ENCODE measurements at regions not wholly inside any gene's neighbourhood (a gene's known extent, or its start where the extent isn't known, plus 50 kb on each side); places are given as distances from the start of the nearest gene placed in this dataset.

DNA sequence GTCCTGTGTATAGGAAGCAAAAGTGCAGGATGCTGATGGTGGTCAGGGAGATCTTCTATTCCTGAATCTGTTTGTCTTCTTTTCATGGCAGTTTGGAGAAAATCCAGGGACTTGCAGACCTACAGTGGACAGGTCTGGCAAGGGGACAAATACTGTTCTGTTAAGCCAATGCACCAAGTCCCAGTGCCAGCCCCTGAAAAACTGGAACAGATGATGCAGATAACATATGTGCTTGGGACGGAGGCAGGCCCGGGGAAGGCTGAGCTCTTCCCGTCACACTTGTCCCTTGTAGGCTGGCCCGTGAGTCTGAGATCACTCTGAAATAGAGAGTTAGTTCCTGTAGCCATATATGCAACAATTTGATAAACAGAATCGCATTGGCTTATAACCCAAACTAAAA is 265.7 kb downstream of the MTRR start:
- H3K27me3 ChIP-seq (ENCODE audit: control insufficient read depth in 3 of 3, insufficient read depth in 3 of 3, low read length in 3 of 3), result no peaks in the 10 kb centered on the region
- no peak overlapping the region for H3K4me3 ChIP-seq (ENCODE audit: low read length in 3 of 3)
- no peak overlapping the region for H3K9ac ChIP-seq (ENCODE audit: low read depth in 1 of 3, low read length in 3 of 3)
- H3K27ac ChIP-seq (ENCODE audit: low read depth, low read length), result no peak overlapping the region
- no peaks in the 10 kb centered on the region for H3K9me3 ChIP-seq (ENCODE audit: control insufficient read depth in 3 of 3, low read length in 3 of 3)
- no peaks in the 10 kb centered on the region for H3K36me3 ChIP-seq (ENCODE audit: control insufficient read depth in 3 of 3, insufficient read depth in 3 of 3, low read length in 3 of 3)
- no peaks in the 10 kb centered on the region for H3K4me1 ChIP-seq (ENCODE audit: control insufficient read depth in 3 of 3, insufficient read depth in 3 of 3, low read length in 3 of 3)

DNA sequence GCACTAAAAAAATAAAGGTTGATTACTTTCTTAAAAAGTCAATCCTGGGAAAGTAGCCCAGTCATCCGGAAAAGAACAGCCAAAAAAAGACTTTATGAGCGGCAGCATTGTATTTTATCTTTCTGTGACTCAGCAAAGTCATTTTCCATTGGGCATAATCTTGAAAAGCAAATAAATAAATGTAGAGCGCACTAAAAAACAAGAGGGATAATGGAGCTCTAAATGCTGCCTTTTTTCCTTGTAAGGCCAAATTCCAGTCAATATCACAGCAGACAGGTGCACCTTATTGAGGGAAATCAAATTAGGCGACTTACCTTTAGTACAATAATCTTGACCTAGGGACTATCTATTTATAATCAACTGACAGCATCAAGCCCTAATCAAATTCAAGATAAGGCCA is 266.8 kb downstream of the MTRR start:
- Histone ChIP-seq H3K27ac (ENCODE audit: low read depth, low read length) (no peak overlapping the region), H3K4me1 (ENCODE audit: control insufficient read depth in 3 of 3, insufficient read depth in 3 of 3, low read length in 3 of 3) (no peaks in the 10 kb centered on the region), H3K9ac (ENCODE audit: low read depth in 1 of 3, low read length in 3 of 3) (no peak overlapping the region), H3K36me3 (ENCODE audit: control insufficient read depth in 3 of 3, insufficient read depth in 3 of 3, low read length in 3 of 3) (no peaks in the 10 kb centered on the region), H3K4me3 (ENCODE audit: low read length in 3 of 3) (no peak overlapping the region), H3K9me3 (ENCODE audit: control insufficient read depth in 3 of 3, low read length in 3 of 3) (no peaks in the 10 kb centered on the region), H3K27me3 (ENCODE audit: control insufficient read depth in 3 of 3, insufficient read depth in 3 of 3, low read length in 3 of 3) (no peaks in the 10 kb centered on the region)

DNA sequence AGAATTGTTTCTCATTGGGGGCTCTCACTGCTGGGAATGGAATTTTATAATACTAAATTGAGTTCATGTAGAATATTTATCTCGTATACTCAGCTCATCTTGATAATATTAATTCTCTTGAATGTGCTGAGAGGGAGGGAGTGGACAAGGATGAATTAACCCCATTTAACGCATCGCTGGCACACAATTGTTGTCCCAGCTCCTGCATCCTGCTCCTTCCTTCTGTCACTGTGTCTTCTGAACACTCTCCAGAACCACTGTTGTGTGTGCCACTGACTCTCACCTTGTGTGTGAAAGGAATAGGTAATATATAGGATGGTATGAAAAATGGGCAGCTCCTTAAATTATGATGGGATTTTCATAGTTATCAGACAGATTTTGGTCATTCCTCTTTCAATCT is 267.3 kb downstream of the MTRR start:
- Histone ChIP-seq H3K36me3 (ENCODE audit: control insufficient read depth in 3 of 3, insufficient read depth in 3 of 3, low read length in 3 of 3) (no peaks in the 10 kb centered on the region), H3K9me3 (ENCODE audit: control insufficient read depth in 3 of 3, low read length in 3 of 3) (no peaks in the 10 kb centered on the region), H3K27ac (ENCODE audit: low read depth, low read length) (no peak overlapping the region), H3K27me3 (ENCODE audit: control insufficient read depth in 3 of 3, insufficient read depth in 3 of 3, low read length in 3 of 3) (no peaks in the 10 kb centered on the region), H3K4me1 (ENCODE audit: control insufficient read depth in 3 of 3, insufficient read depth in 3 of 3, low read length in 3 of 3) (no peaks in the 10 kb centered on the region), H3K4me3 (ENCODE audit: low read length in 3 of 3) (no peak overlapping the region), H3K9ac (ENCODE audit: low read depth in 1 of 3, low read length in 3 of 3) (no peak overlapping the region)

DNA sequence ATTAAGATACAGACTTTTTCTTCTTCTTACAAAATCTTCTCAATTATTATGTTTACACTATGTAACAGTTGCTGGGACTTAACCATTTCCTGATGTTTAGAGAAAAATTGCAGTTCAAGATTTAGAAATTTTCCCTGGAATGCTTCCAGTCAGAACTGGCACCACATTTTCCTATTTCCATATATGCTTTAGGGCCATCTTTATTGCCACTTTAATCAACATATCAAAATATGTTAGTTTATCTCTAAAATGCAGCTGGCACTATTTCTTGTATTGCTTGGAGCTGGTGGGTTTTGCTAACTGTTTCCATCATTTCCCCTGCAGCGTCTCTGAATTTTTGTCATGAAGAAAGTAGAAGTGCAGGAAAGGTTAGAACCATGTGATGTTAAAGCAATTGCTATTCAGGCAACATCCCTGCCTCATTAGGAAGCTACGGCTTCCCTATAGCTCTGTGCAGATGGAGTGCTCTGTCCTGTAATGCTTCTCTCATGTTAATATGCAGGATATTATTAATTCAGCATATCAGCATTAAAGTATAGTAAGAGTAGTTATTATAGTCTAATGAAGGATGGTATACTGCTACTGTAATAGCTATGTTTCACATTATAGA is 269.1 kb downstream of the MTRR start:
- H3K27me3 ChIP-seq (ENCODE audit: control insufficient read depth in 3 of 3, insufficient read depth in 3 of 3, low read length in 3 of 3), result no peaks in the 10 kb centered on the region
- no peaks in the 10 kb centered on the region for H3K36me3 ChIP-seq (ENCODE audit: control insufficient read depth in 3 of 3, insufficient read depth in 3 of 3, low read length in 3 of 3)
- H3K9ac ChIP-seq (ENCODE audit: low read depth in 1 of 3, low read length in 3 of 3), result no peak overlapping the region
- no peak overlapping the region for H3K27ac ChIP-seq (ENCODE audit: low read depth, low read length)
- no peaks in the 10 kb centered on the region for H3K4me1 ChIP-seq (ENCODE audit: control insufficient read depth in 3 of 3, insufficient read depth in 3 of 3, low read length in 3 of 3)
- no peaks in the 10 kb centered on the region for H3K9me3 ChIP-seq (ENCODE audit: control insufficient read depth in 3 of 3, low read length in 3 of 3)
- H3K4me3 ChIP-seq (ENCODE audit: low read length in 3 of 3), result no peak overlapping the region

DNA sequence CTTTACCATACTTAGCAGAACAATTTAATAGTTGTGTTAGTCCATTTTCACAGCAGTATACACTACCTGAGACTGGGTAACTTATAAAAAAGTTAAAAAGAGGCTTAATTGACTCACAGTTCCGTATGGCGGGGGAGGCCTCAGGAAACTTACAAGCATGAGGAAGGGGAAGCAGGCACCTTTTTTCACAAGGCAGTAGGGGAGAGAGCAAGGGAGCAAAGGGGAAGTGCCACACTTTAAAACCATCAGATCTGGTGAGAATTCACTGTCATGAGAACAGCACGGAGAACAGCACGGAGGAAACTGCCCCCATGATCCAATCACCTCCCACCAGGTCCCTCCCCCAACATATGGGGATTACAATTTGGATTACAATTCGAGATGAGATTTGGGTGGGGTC is 269.9 kb downstream of the MTRR start:
- Histone ChIP-seq H3K27me3 (ENCODE audit: control insufficient read depth in 3 of 3, insufficient read depth in 3 of 3, low read length in 3 of 3) (no peaks in the 10 kb centered on the region), H3K9ac (ENCODE audit: low read depth in 1 of 3, low read length in 3 of 3) (no peak overlapping the region), H3K9me3 (ENCODE audit: control insufficient read depth in 3 of 3, low read length in 3 of 3) (no peaks in the 10 kb centered on the region), H3K27ac (ENCODE audit: low read depth, low read length) (no peak overlapping the region), H3K4me3 (ENCODE audit: low read length in 3 of 3) (no peak overlapping the region), H3K4me1 (ENCODE audit: control insufficient read depth in 3 of 3, insufficient read depth in 3 of 3, low read length in 3 of 3) (no peaks in the 10 kb centered on the region), H3K36me3 (ENCODE audit: control insufficient read depth in 3 of 3, insufficient read depth in 3 of 3, low read length in 3 of 3) (no peaks in the 10 kb centered on the region)

DNA sequence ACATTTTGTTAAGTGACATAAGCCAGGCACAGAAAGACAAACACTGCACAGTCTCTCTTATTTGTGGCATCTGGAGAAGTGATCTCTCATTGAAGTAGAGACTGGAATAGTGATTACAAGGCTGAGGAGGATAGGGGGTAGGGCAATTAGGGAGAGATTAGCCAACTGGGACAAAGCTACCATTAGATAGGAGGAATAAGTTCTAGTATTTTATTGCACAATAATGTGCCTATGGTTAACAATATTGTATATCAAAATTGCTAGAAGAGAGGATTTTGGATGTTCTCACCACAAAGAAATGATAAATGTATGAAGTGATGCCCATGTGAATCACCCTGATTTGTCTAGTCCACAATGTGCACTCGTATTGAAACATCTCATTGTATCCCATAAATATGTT is 281.8 kb downstream of the MTRR start:
- no peak overlapping the region for H3K27ac ChIP-seq (ENCODE audit: low read depth, low read length)
- no peaks in the 10 kb centered on the region for H3K27me3 ChIP-seq (ENCODE audit: control insufficient read depth in 3 of 3, insufficient read depth in 3 of 3, low read length in 3 of 3)
- no peaks in the 10 kb centered on the region for H3K36me3 ChIP-seq (ENCODE audit: control insufficient read depth in 3 of 3, insufficient read depth in 3 of 3, low read length in 3 of 3)
- no peak overlapping the region for H3K9ac ChIP-seq (ENCODE audit: low read depth in 1 of 3, low read length in 3 of 3)
- H3K4me3 ChIP-seq (ENCODE audit: low read length in 3 of 3), result no peak overlapping the region
- no peaks in the 10 kb centered on the region for H3K9me3 ChIP-seq (ENCODE audit: control insufficient read depth in 3 of 3, low read length in 3 of 3)
- H3K4me1 ChIP-seq (ENCODE audit: control insufficient read depth in 3 of 3, insufficient read depth in 3 of 3, low read length in 3 of 3), result no peaks in the 10 kb centered on the region

DNA sequence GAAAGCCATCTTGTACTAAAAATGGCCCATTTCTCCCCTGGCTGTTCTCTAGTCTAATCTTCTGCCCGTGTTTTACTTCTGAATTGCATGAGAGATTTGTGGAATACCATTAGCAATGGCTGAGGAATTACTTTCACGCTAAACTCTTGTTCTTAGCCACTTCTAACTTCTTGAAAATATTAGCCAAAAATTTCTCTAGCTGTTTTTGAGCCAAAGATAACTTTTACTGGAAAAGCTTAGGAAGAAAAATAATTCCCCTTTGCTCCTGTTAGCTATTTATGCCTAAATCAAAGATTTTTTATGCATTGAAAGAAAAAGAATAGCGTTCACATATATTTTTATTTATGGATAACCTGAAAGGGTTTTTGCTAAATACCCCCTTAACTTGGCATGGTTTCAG is 287.8 kb downstream of the MTRR start:
- H3K36me3 ChIP-seq (ENCODE audit: control insufficient read depth in 3 of 3, insufficient read depth in 3 of 3, low read length in 3 of 3), result no peaks in the 10 kb centered on the region
- no peaks in the 10 kb centered on the region for H3K9me3 ChIP-seq (ENCODE audit: control insufficient read depth in 3 of 3, low read length in 3 of 3)
- H3K9ac ChIP-seq (ENCODE audit: low read depth in 1 of 3, low read length in 3 of 3), result no peak overlapping the region
- no peaks in the 10 kb centered on the region for H3K27me3 ChIP-seq (ENCODE audit: control insufficient read depth in 3 of 3, insufficient read depth in 3 of 3, low read length in 3 of 3)
- no peak overlapping the region for H3K4me3 ChIP-seq (ENCODE audit: low read length in 3 of 3)
- H3K4me1 ChIP-seq (ENCODE audit: control insufficient read depth in 3 of 3, insufficient read depth in 3 of 3, low read length in 3 of 3), result no peaks in the 10 kb centered on the region
- no peak overlapping the region for H3K27ac ChIP-seq (ENCODE audit: low read depth, low read length)

DNA sequence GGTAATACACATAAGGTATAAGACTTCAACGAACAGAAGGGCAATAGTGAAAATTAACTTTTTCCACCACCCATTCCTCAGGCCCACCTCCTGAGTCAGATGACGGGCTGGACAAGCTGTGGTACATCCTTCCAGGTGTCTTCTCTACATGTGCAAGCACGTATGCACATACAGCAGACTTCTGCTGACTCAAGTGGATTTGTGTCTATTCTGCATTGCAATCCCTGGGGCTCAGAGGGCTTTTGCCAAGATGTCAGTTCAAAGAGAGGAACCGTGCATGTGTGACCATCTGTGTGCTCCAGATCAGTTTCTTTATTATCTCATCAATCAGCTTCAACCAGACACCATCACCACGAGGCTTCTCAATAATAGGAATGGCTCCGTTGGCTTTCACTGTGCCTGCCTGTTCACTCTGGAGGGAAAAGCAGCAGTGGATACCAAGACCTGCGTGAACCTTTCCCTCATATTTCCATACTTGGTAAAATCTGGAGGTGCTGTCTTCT is 288.4 kb downstream of the MTRR start:
- Histone ChIP-seq H3K4me3 (ENCODE audit: low read length in 3 of 3) (no peak overlapping the region), H3K36me3 (ENCODE audit: control insufficient read depth in 3 of 3, insufficient read depth in 3 of 3, low read length in 3 of 3) (no peaks in the 10 kb centered on the region), H3K4me1 (ENCODE audit: control insufficient read depth in 3 of 3, insufficient read depth in 3 of 3, low read length in 3 of 3) (no peaks in the 10 kb centered on the region), H3K9ac (ENCODE audit: low read depth in 1 of 3, low read length in 3 of 3) (no peak overlapping the region), H3K27ac (ENCODE audit: low read depth, low read length) (no peak overlapping the region), H3K27me3 (ENCODE audit: control insufficient read depth in 3 of 3, insufficient read depth in 3 of 3, low read length in 3 of 3) (no peaks in the 10 kb centered on the region), H3K9me3 (ENCODE audit: control insufficient read depth in 3 of 3, low read length in 3 of 3) (no peaks in the 10 kb centered on the region)

DNA sequence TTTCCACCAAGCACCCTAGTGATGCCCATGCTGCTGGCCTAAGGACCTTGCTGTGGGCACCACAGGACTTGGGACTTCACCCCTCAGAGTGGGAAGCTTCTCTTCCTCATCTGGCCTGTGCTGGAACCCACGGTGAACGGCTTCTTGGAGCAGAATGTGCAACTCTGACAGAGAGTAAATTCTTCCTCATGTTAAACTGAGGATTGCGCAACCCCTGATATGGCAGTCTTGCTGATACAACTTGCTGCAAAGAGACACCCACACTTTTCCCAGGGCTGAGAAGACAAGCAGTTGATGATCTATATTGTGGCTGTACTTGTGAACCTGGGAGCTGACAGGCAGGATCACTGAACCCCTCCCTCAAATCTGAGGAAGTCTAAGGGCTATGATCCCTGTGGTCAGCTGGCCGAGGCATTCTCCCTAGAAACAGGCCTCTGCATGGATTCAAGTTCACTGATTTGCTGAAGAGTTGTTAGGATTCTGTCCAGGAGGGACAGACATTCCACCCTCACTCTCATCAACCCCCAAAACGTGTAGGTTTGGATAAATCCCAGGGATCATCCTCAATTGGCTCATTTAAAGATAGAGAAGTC is 307.2 kb downstream of the MTRR start:
- H3K9ac ChIP-seq (ENCODE audit: low read depth in 1 of 3, low read length in 3 of 3), result no peak overlapping the region
- no peak overlapping the region for H3K4me3 ChIP-seq (ENCODE audit: low read length in 3 of 3)
- no peaks in the 10 kb centered on the region for H3K9me3 ChIP-seq (ENCODE audit: control insufficient read depth in 3 of 3, low read length in 3 of 3)
- no peaks in the 10 kb centered on the region for H3K4me1 ChIP-seq (ENCODE audit: control insufficient read depth in 3 of 3, insufficient read depth in 3 of 3, low read length in 3 of 3)
- no peaks in the 10 kb centered on the region for H3K27me3 ChIP-seq (ENCODE audit: control insufficient read depth in 3 of 3, insufficient read depth in 3 of 3, low read length in 3 of 3)
- no peak overlapping the region for H3K27ac ChIP-seq (ENCODE audit: low read depth, low read length)
- no peaks in the 10 kb centered on the region for H3K36me3 ChIP-seq (ENCODE audit: control insufficient read depth in 3 of 3, insufficient read depth in 3 of 3, low read length in 3 of 3)

DNA sequence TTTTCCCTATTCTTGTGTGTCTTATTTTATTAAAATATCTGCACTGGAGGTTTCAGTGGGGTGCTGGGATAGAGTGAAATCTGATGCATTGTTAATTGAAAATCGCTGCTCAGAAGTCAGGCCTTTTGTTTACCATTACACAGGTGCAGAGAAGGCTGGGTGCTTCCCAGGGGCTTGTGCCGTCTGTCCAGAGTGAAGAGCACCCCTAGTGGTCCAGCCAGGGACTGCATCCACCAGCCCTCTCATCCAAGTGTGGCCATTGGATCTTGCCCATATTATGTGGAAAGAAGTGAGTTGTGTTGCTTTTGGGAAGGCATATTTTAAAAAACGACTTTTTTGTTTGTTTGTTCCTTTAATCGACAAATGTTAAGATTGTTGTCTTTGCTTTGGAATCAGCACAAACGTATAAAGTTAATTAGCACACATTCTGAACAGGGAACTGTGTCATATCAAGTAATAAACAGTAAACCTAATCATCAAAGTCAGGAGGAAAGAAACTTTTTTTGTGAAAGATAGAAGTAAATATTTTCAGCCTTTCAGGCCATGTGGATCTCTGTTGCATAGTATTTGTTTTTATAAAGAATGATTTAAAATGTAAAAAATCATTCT is 315.6 kb downstream of the MTRR start:
- no peaks in the 10 kb centered on the region for H3K27me3 ChIP-seq (ENCODE audit: control insufficient read depth in 3 of 3, insufficient read depth in 3 of 3, low read length in 3 of 3)
- no peaks in the 10 kb centered on the region for H3K9me3 ChIP-seq (ENCODE audit: control insufficient read depth in 3 of 3, low read length in 3 of 3)
- H3K27ac ChIP-seq (ENCODE audit: low read depth, low read length), result no peak overlapping the region

More for the DNA sequence above, 315.6 kb downstream of the MTRR start:
- Histone ChIP-seq H3K4me3 (ENCODE audit: low read length in 3 of 3) (no peak overlapping the region), H3K36me3 (ENCODE audit: control insufficient read depth in 3 of 3, insufficient read depth in 3 of 3, low read length in 3 of 3) (no peaks in the 10 kb centered on the region), H3K9ac (ENCODE audit: low read depth in 1 of 3, low read length in 3 of 3) (no peak overlapping the region), H3K4me1 (ENCODE audit: control insufficient read depth in 3 of 3, insufficient read depth in 3 of 3, low read length in 3 of 3) (no peaks in the 10 kb centered on the region)

All from skeletal muscle tissue (tissue), 3 donors.